Ovary (tissue), 7 donors: ENCODE measurements at regions not wholly inside any gene's neighbourhood (a gene's known extent, or its start where the extent isn't known, plus 50 kb on each side); places are given as distances from the start of the nearest gene placed in this dataset.
A peak's percentile ranks its signal among the peaks of the same experiment; 100 is the strongest.

ENCODE experiments used
- DNase-seq, 5 donors: peaks; one replicate each; pipeline ENCODE4 v3.0.0-alpha.2; 2019 to 2020
- H3K27ac ChIP-seq, 2 donors: fragments of 200-600 bp; one replicate each; pipeline versions ENCODE4 v1.5.1 to v1.8.0; 2019 to 2022
- H3K27me3 ChIP-seq: fragments of 200-600 bp; one replicate; pipeline ENCODE4 v1.8.0; 2022
- H3K36me3 ChIP-seq: fragments of 200-600 bp; sonication (generic); one replicate; pipeline ENCODE4 v1.5.1; 2019
- H3K4me1 ChIP-seq: one replicate; pipeline ENCODE4 v1.8.1; 2013; ENCODE audit warnings: mild to moderate bottlenecking, moderate library complexity; ENCODE audit not compliant: insufficient read depth
- H3K4me3 ChIP-seq: fragments of 200-600 bp; sonication (generic); one replicate; pipeline ENCODE4 v1.5.1; 2017
- H3K9me3 ChIP-seq, 2 donors: fragments of 200-600 bp in 1 of 2; sonication (generic) in 1 of 2; one replicate each; pipeline versions ENCODE4 v1.5.1 to v1.8.1; 2013 to 2019; ENCODE audit warnings: mild to moderate bottlenecking in 1 of 2, moderate library complexity in 1 of 2
- CTCF ChIP-seq, 3 donors: fragments of 450-650 bp in 2 of 3; fragments of 200-600 bp in 1 of 3; IDR thresholded peaks; one replicate each; pipeline versions ENCODE4 v1.5.1 to v1.8.0; 2016 to 2022; ENCODE audit warnings: antibody characterized with exemption in 3 of 3, mild to moderate bottlenecking in 1 of 3
- EP300 ChIP-seq: sonication (generic); formaldehyde crosslinking; IDR thresholded peaks from one replicate; pipeline ENCODE4 v1.6.1; 2017; ENCODE audit warnings: antibody characterized with exemption
- POLR2A ChIP-seq: fragments of 450-650 bp; IDR thresholded peaks from one replicate; pipeline ENCODE4 v1.6.1; 2017; ENCODE audit warnings: antibody characterized with exemption, mild to moderate bottlenecking, moderate library complexity
- WGBS, 3 donors: extraction: QIAGEN DNeasy Blood & Tissue Kit in 1 of 3; methylation state at CpG; one replicate each; pipeline versions ENCODE4 v1.1.5 to v1.1.7; 2013 to 2017; 5-methylcytosine and 5-hydroxymethylcytosine counted together
- intact Hi-C, 4 donors: fragments of 100-400 bp; cut with DNase I; formaldehyde crosslinking; loops; one replicate each; pipeline versions ENCODE4 v1.11.0 to v1.15.1; 2022 to 2023
- donor health status: DM: no; HTN: no; CAD: no; lungs with moderate emphysema.
- donor health status: DM: no; HTN: no; CAD: no.
- donor health status: Bipolar disorder and iron deficiency.
- donor health status: DM: no; HTN: no; CAD: no.
- donor health status: DM: yes; HTN: yes; CAD: no.

- no peak overlapping the region for H3K27ac ChIP-seq
- no peak for DNase-seq
- no peak for TF ChIP-seq CTCF (IDR thresholded peaks at IDR 0.05)
- TF ChIP-seq EP300 = no peak
- TF ChIP-seq POLR2A = no peak
- H3K4me1 ChIP-seq = peaks cover 3% of the 10 kb centered on the region
- intact Hi-C loops = no loop called here
- H3K4me3 ChIP-seq = no peak overlapping the region
- no peaks in the 10 kb centered on the region for H3K36me3 ChIP-seq
- WGBS, 3 donors = 72 to 91% (median 82%) methylated on average over 2 of the region's 2 CpGs
- H3K27me3 ChIP-seq = no peaks in the 10 kb centered on the region
- no peaks in the 10 kb centered on the region for H3K9me3 ChIP-seq
Measured at GRCh38 chr1:232476538-232476950, 153.4 kb downstream of the SIPA1L2 start.

DNA sequence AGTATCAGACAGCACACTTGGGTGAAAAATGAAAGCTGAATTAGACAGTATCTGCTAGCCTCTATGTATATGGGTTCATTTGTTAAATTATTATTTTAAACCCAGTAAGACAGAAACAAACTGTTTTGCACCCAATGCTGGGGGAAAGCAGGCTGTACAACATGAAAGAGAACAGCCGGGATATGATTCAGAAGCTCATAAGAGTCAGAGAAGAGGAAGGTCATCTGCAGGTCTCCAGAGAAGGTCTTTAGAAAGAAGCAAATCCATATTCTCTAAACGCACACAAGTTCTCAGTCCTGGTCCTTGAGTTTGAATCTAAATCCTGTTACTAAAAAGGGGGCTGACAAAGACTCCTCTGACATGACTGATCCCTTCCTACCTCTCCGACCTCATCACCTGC lies 155.1 kb downstream of the SIPA1L2 start:
- WGBS, 3 donors = 75 to 80% (median 79%) methylated on average over 3 of the region's 3 CpGs
- Histone ChIP-seq H3K36me3 (no peaks in the 10 kb centered on the region), H3K9me3 (no peaks in the 10 kb centered on the region), H3K4me3 (no peak overlapping the region), H3K27me3 (no peaks in the 10 kb centered on the region), H3K27ac (no peak overlapping the region), H3K4me1 (peaks cover 5% of the 10 kb centered on the region)
- DNase-seq = no peak
- intact Hi-C loops = no loop called here
- TF ChIP-seq POLR2A (no peak), CTCF (IDR thresholded peaks at IDR 0.05) (no peak), EP300 (no peak)

GRCh38 chr1:232473900-232474299 lies 156.0 kb downstream of the SIPA1L2 start:
- H3K4me3 ChIP-seq = no peak overlapping the region
- H3K4me1 ChIP-seq = peaks cover 5% of the 10 kb centered on the region
- no peak for DNase-seq
- TF ChIP-seq CTCF (IDR thresholded peaks at IDR 0.05) (no peak), POLR2A (no peak), EP300 (no peak)
- H3K27ac ChIP-seq = no peak overlapping the region
- no peaks in the 10 kb centered on the region for H3K27me3 ChIP-seq
- H3K9me3 ChIP-seq = no peaks in the 10 kb centered on the region
- 80 to 90% (median 85%) methylated on average over 4 of the region's 4 CpGs for WGBS, 3 donors
- no peaks in the 10 kb centered on the region for H3K36me3 ChIP-seq
- intact Hi-C loops = no loop called here

DNA sequence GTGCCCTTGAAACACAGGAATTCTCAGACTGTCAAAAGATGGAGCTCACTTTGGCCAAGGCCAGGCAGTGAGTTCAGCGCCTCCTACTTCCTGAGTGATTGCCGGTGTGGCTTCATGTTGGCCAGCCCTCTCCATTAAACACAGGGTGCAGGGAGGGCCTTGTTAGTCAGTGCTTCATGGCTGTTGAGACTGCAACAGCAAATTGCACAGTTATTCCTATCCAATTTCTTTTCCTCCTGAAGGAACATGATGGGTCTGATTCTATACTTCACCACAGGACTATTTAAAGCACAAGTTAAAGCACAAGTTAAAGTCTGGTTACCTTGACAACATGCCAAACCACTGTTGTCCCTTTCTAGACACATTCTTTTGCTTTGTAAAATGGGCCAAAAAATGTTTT lies 156.6 kb downstream of the SIPA1L2 start:
- 5 to 16% (median 13%) methylated on average over 2 of the region's 2 CpGs for WGBS, 3 donors
- H3K4me1 ChIP-seq = peaks cover 5% of the 10 kb centered on the region
- H3K36me3 ChIP-seq = no peaks in the 10 kb centered on the region
- no peak overlapping the region for H3K27ac ChIP-seq
- H3K27me3 ChIP-seq = no peaks in the 10 kb centered on the region
- peak; percentile 30 to 55 (median 43) for DNase-seq
- no peaks in the 10 kb centered on the region for H3K9me3 ChIP-seq
- H3K4me3 ChIP-seq = no peak overlapping the region
- intact Hi-C loops = no loop called here
- TF ChIP-seq POLR2A = no peak
- no peak for TF ChIP-seq EP300
- no peak for TF ChIP-seq CTCF (IDR thresholded peaks at IDR 0.05)
